Esophagus squamous epithelium (tissue), 4 donors: ENCODE measurements at regions not wholly inside any gene's neighbourhood (a gene's known extent, or its start where the extent isn't known, plus 50 kb on each side); places are given as distances from the start of the nearest gene placed in this dataset.

Source experiments
- POLR2A ChIP-seq, 4 donors: fragments of 450-650 bp; IDR thresholded peaks; one replicate each; pipeline ENCODE4 v1.6.1; 2017; ENCODE audit warnings: antibody characterized with exemption in 4 of 4, mild to moderate bottlenecking in 4 of 4, moderate library complexity in 3 of 4
- TF ChIP-seq, protein P1 (sequence below), 6 experiments: fragments of 450-650 bp in 4 of 6; fragments of 200-600 bp in 2 of 6; sonication (generic) in 2 of 6; IDR thresholded peaks; one replicate each; pipeline ENCODE4 v1.5.1; 2016 to 2019; ENCODE audit warnings: antibody characterized with exemption in 6 of 6, mild to moderate bottlenecking in 4 of 6, moderate library complexity in 4 of 6

DNA sequence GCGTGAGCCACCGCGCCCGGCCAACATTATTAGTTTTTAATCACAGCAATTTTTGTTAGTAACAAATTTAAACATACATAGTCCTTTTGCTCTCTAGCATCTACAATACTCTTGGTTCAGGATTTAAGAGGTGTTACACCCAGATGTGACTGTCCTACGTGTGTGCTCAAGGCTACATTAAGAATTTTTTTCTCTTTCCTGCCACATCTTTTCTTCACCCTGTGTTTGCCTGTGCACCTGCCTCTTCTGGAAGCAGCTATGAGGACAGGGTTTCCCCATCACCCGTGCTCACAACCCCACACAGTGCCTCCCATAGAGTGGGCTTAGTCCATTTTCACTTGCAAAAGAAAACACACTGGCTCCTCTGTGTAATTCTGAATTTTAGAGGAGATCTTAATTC is 186.7 kb upstream of the KLF6 start:
- no peak for TF ChIP-seq POLR2A (IDR thresholded peaks at IDR 0.05)
- TF ChIP-seq, protein P1, sequence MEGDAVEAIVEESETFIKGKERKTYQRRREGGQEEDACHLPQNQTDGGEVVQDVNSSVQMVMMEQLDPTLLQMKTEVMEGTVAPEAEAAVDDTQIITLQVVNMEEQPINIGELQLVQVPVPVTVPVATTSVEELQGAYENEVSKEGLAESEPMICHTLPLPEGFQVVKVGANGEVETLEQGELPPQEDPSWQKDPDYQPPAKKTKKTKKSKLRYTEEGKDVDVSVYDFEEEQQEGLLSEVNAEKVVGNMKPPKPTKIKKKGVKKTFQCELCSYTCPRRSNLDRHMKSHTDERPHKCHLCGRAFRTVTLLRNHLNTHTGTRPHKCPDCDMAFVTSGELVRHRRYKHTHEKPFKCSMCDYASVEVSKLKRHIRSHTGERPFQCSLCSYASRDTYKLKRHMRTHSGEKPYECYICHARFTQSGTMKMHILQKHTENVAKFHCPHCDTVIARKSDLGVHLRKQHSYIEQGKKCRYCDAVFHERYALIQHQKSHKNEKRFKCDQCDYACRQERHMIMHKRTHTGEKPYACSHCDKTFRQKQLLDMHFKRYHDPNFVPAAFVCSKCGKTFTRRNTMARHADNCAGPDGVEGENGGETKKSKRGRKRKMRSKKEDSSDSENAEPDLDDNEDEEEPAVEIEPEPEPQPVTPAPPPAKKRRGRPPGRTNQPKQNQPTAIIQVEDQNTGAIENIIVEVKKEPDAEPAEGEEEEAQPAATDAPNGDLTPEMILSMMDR (IDR thresholded peaks at IDR 0.05), result no peak
